ENCODE measurements at regions not wholly inside any gene's neighbourhood (a gene's known extent, or its start where the extent isn't known, plus 50 kb on each side); places are given as distances from the start of the nearest gene placed in this dataset.

DNA sequence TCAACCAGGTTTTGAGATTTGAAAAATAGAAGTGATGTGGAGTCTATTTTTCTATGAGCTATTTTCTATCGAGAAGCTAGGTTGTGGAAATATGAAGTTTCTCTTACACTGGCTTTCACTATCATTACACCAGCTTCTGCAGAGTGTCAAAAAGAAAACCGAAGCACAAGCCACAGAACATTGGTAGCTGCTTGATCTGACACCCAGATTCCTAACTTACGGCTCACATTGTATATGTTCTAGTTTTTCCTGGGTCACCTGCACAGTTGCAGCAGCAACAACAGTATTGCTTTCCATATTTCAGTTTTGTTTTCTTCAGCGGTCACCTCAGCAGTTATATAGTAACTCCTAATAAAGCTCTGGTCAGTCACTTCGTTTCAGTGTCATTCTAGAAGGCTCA, 790.1 kb downstream of the PLOD2 start:
- TF ChIP-seq YY1 (IDR thresholded peaks at IDR 0.05; ENCODE audit: insufficient read depth, insufficient read length) (no peak), SUZ12 (IDR thresholded peaks at IDR 0.05; ENCODE audit: extremely low read depth, insufficient read depth, insufficient read length) (no peak), ZNF274 (IDR thresholded peaks at IDR 0.05; ENCODE audit: low read depth, low read length) (no peak)

Data from NT2/D1 (cell line).